ELF-1 (cell line): ENCODE measurements at regions not wholly inside any gene's neighbourhood (a gene's known extent, or its start where the extent isn't known, plus 50 kb on each side); places are given as distances from the start of the nearest gene placed in this dataset.

Experiments
- DNase-seq: peaks from one replicate; pipeline ENCODE4 v3.0.0-alpha.2; 2016; ENCODE audit warnings: low read depth, low spot score

GRCh38 chr9:113701774-113702755, 174.0 kb upstream of the ZNF618 start:
- peak; percentile 23 for DNase-seq

DNA sequence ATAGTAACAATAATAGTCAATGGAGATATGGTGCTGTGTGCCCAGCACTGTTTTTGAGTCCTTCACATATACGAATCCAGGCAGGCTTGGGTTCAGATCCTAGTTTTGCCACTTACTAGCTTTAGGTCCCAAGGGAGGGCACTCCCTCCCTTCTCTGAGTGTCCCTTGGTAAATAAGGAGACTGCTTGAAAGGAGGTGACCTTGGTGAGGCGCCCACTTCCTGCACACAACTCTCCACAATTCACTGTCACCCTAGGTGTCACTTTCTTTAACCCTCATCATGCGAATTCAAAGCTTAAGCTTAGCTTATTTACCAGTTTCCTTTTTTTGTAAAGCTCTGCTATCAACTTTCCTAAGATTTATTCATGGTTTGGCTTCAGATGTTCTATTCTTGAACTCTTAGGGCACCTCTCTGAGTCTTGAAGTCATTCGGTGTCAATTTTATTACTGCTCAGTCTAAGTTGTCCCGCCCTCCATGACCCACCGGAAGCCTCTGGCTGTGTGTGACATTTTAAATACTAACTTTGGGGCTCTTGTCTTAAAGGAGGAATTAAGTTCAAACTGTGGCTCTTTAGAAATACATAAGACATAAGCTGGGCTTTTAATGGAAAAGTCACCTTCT, 170.7 kb upstream of the ZNF618 start:
- no peak for DNase-seq

- peak; percentile 56 for DNase-seq
Observed at GRCh38 chr9:113705928-113706519, 170.1 kb upstream of the ZNF618 start.

DNA sequence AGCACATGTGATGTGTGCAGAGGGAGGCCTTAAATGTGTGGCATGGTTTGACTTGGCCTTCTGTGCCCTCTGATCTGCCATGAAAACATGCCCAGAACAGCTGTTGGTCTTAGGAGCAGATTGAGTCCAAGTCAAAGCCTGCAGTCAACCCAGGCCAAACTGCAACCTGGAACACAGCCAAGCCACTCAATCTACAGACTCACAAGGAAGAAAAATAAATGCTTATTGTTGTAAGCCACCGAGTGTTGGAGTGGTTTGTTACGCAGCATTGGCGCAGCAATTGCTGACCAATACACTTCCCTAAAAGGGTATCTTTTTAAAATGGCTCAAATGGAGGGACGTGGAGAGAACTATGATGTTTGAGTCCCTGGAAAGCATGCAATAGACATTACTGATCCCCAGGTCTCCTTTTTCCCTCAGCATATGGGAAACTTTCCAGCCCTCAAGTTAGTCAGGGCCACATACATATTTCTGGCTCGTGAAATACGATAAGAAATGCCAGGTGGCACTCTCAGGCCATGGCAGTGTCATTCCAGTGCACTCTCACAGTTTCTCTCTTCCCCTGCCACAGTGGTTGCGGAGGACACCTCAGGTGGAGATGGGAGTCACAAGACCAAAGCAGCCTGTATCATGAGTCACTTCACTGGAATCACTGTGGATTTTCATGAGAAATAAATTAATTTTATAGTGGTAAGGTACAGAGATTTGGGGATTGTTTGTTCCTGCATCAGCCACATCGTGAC, 168.0 kb upstream of the ZNF618 start:
- DNase-seq: no peak

GRCh38 chr9:113708821-113709713, 167.0 kb upstream of the ZNF618 start:
- no peak for DNase-seq

GRCh38 chr9:113709721-113710120, 166.4 kb upstream of the ZNF618 start:
- DNase-seq: no peak

DNA sequence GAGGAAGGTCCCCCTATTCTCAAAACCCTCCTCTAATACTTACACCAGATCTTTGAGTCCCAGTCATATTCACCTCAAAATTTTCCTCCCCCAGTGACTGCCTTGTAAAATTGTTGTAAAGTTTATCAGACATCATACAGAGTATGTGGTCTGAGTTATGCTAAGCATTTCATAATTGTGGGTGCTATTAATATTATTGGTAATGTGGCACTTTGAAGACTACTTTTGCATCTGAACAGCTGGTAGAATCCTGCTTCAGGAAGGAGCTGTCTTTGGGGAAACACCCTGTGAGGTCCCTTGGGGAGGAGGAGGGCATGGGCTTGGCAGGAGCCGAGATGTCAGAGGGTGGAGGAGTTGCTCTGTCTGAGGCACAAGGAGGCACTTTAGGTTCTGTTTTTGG, 164.9 kb upstream of the ZNF618 start:
- DNase-seq: no peak

DNA sequence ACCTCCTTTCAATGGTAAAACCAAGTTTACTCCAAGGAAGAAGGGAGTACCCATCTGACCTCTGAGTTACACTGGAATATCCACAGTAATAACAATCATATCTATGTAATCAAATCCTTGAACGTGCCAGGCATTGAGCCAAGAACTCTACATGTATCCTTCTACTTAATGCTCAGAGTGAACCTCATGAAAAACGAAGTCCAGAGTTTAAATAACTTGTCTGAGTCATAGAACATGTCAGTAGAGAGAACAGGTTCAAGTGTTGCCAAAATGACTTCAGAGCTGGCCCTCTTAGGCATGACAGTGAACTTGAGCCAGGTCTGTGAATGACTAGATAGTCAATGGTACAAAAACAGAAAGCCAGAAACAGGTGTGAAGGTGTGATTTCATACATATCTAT, 164.1 kb upstream of the ZNF618 start:
- no peak for DNase-seq

DNA sequence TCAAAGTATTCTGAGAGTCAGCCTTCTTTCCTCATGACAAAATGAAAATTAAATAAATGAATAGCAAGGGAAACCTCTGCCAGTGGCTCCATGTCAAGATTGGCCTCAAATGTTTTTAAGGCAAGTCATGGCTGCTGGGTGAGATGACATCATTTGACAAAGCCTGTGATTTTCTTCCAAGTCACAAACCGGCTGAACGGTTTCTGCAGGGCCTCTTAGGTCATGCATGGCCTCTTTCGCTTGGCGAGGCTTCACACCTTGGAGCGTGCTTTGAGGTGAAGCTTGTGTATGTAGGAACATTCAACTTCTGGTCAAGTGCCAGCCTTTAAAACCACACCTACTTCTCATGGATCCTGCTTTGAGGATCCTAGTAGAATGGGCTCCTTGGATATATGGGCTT, 161.0 kb upstream of the ZNF618 start:
- no peak for DNase-seq

DNA sequence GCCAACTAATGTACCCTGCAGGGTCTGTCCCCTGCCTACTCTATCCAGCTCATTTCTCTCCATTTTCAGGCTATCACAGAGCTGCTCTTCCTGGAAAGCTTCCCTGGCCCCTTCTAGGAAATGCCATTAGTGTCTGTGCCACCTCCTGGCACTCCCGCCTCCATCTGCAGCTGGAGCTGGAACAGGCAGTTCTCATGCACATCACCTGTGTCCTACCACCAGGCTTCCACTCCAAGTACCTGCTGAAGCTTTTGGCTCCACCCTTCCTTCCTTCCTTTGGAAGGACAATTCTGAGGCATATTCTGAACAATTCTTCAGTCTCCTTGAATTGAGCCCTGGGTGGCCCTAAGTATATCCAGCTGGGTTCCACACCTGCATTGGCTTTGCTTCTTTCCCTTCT, 156.2 kb upstream of the ZNF618 start:
- DNase-seq: no peak

DNA sequence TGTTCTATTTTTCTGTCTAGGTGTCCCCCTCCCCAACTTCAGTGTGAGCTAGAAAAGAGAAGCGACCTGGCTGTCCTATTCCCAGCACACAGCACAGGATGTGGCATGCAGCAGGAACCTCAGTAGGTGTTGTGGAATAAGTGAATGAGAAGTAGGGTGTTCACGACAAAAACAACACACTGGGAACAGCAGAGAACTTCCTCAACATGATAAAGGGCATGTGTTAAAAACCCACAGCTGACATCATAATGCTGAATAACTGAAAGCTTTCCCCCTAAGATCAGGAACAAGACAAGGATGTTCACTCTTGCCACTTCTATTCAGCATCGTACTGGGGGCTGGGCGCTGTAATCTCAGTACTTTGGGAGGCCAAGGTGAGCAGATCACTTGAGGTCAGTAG, 155.6 kb upstream of the ZNF618 start:
- DNase-seq: no peak

DNA sequence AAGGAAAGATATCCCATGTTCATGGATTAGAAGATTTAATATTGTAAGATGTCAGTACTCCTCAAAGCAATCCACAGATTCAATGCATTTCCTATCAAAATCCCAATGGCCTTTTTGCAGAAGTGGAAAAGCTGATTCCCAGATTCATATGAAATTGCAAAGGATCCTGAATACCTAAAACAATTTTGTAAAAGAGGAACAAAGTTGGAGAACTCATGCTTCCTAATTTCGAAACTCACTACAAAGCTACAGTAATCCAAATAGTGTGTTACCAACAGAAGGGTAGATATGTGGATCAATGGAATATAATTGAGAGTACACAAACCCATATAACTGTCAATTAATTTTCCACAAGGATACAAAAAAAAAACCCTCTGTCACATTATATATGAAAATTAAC, 154.3 kb upstream of the ZNF618 start:
- no peak for DNase-seq

DNA sequence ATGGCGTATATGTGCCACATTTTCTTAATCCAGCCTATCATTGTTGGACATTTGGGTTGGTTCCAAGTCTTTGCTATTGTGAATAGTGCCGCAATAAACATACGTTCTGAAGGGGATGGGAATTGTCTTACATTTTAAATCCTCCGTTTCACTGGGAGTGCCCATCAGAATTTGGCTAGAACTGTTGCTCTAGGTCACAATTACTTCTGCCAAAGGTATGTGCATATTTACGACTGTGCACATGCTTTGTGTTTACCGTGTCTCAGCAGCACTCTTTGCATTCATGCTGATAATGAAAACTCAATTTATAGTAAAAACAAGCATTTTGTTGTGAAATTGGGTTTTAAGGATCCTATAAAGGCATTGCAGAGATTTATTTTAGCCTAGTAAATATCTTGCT, 151.9 kb upstream of the ZNF618 start:
- no peak for DNase-seq

DNA sequence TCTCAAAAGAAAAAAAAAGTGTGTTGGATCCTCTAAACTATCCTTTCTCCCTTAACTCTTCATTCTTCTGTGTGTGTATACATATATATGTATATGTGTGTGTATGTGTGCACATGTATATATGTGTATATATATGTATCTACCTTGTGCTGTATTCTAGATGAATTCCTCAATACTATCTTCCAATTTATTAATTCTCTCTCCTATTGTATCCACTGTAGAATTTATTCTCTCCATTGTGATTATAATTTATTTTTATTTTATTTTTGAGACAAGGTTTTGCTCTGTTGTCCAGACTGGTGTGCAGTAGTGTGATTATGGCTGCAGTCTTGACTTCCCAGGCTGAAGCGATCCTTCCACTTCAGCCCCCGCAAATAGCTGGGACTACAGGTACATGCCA, 147.1 kb upstream of the ZNF618 start:
- DNase-seq: no peak

GRCh38 chr9:113734826-113735225, 141.3 kb upstream of the ZNF618 start:
- no peak for DNase-seq

DNA sequence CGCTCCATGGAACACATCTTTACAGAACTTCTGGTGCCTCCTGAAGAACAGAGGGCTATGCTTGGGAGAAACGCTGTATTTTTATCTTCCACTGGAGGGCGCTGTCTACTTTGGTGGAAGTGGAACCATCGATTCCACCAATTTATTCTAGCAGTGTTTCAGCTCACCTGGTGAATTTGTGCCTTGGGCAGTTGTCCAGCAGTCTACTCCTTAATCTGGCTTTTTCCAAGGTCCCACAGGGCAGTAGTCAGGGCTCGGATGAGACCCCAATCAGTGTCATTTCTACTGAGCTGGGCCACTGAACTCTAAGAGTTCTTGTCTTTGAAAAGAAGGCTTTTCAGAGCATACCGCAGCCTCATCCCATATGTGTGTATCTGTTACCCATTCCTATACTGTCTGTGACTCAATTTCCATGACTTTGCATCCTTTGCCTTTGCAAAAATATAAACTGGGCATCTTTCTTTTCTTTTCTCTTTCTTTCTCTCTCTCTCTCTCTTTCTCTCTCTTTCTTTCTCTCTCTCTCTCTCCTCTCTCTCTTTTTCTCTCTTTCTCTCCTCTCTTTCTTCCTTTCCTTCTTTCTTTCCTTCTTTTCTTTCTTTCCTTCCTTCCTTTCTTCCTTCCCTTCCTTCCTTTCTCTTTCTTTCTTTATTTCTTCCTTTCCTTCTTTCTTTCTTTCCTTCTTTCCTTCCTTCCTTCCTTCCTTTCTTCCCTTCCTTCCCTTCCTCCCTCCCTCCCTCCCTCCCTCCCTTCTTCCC, 138.4 kb upstream of the ZNF618 start:
- peak; percentile 82 for DNase-seq

DNA sequence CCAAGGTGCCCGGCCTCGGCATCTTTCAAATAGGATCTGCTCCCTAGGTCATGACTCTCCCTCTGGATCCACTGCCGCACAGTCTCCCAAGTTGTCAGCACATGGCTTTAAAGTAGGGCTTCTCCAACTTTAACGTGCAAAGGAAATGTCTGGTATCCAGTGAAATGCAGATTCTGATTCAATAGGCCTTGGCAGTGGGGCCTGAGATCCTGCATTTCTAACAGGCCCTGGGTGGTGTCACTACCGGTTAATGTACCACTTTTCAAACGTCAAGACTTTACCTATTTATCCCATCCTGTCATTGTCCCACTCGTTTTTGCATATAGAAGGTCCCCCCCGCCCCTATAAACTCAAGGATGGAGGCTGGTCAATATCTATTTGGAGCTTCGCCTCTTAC, 137.6 kb upstream of the ZNF618 start:
- DNase-seq: peak; percentile 18

DNA sequence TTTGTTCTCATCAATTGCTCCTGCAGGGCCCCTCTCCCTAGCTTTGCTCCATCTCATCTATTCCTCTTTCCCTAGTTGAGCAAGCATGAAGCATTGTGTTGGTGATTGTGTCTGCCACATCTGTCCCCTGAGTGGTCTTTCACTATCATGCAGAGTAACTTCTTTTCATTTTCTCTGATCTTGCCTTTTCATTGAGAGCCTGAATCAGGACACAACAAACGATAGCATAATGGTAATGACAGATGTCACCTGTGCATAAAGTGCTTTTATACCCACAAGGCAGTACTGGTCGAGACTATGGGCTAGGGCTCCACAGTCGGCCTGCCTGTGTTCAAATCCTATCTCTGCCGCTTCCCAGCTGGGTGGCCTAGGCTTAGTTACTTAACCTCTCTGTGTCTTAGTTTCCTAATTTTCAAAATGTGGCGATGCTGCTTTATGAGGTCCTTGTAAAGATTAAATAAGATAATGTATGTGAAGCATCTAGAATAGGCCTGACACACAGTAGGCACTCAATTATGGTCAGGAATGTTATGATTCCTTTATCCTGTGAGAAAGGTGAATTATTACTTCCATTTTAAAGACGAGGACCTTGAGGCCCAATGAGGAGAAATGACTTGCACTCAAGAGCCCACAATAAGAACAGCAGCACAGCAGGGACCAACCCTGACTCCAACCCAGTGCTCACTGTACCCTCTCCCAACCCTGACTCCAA, 137.1 kb upstream of the ZNF618 start:
- peak; percentile 41 for DNase-seq
